ENCODE measurements at regions not wholly inside any gene's neighbourhood (a gene's known extent, or its start where the extent isn't known, plus 50 kb on each side); places are given as distances from the start of the nearest gene placed in this dataset.

- Histone ChIP-seq H3K4me2 (ENCODE audit: low read length) (no peak overlapping the region), H3F3A (ENCODE audit: insufficient read depth, low read length) (no peaks in the 10 kb centered on the region), H3K9me2 (ENCODE audit: low read depth, low read length) (no peaks in the 10 kb centered on the region), H3K27ac (ENCODE audit: low read depth, low read length, poor library complexity, severe bottlenecking) (no peak overlapping the region), H4K20me1 (ENCODE audit: insufficient read depth, low read length) (no peaks in the 10 kb centered on the region), H2AFZ (ENCODE audit: low read length) (no peak overlapping the region), H3K36me3 (ENCODE audit: insufficient read depth, low read length) (no peaks in the 10 kb centered on the region), H3K9ac (ENCODE audit: low read length) (no peak overlapping the region), H3K4me3 (ENCODE audit: low read depth, low read length, poor library complexity, severe bottlenecking) (no peak overlapping the region), H3K27me3 (ENCODE audit: insufficient read depth, low read length) (no peaks in the 10 kb centered on the region), H3K4me1 (ENCODE audit: insufficient read depth, low read length, severe bottlenecking) (no peaks in the 10 kb centered on the region), H3K79me2 (ENCODE audit: insufficient read depth, low read length) (no peaks in the 10 kb centered on the region), H3K9me3 (ENCODE audit: low read length) (no peaks in the 10 kb centered on the region)
- TF ChIP-seq EZH2 (IDR thresholded peaks at IDR 0.05; ENCODE audit: borderline replicate concordance, low read length) (no peak), CTCF (IDR thresholded peaks at IDR 0.05; ENCODE audit: low read length) (no peak)
Measured at GRCh38 chr16:25637236-25637635, 54.5 kb upstream of the HS3ST4 start.

- no peaks in the 10 kb centered on the region for H3K4me1 ChIP-seq (ENCODE audit: insufficient read depth, low read length, severe bottlenecking)
- H4K20me1 ChIP-seq (ENCODE audit: insufficient read depth, low read length), result no peaks in the 10 kb centered on the region
Measured at GRCh38 chr16:25636662-25637061, 55.1 kb upstream of the HS3ST4 start.

GRCh38 chr16:25635454-25635853, 56.3 kb upstream of the HS3ST4 start:
- Histone ChIP-seq H3K79me2 (ENCODE audit: insufficient read depth, low read length) (no peaks in the 10 kb centered on the region), H3K36me3 (ENCODE audit: insufficient read depth, low read length) (no peaks in the 10 kb centered on the region), H3K9me2 (ENCODE audit: low read depth, low read length) (no peaks in the 10 kb centered on the region), H3K9ac (ENCODE audit: low read length) (no peak overlapping the region), H3F3A (ENCODE audit: insufficient read depth, low read length) (no peaks in the 10 kb centered on the region), H3K27me3 (ENCODE audit: insufficient read depth, low read length) (no peaks in the 10 kb centered on the region), H3K4me2 (ENCODE audit: low read length) (no peak overlapping the region), H3K4me1 (ENCODE audit: insufficient read depth, low read length, severe bottlenecking) (no peaks in the 10 kb centered on the region), H4K20me1 (ENCODE audit: insufficient read depth, low read length) (no peaks in the 10 kb centered on the region), H3K27ac (ENCODE audit: low read depth, low read length, poor library complexity, severe bottlenecking) (no peak overlapping the region), H3K4me3 (ENCODE audit: low read depth, low read length, poor library complexity, severe bottlenecking) (no peak overlapping the region), H3K9me3 (ENCODE audit: low read length) (no peaks in the 10 kb centered on the region), H2AFZ (ENCODE audit: low read length) (no peak overlapping the region)
- TF ChIP-seq CTCF (IDR thresholded peaks at IDR 0.05; ENCODE audit: low read length) (no peak), EZH2 (IDR thresholded peaks at IDR 0.05; ENCODE audit: borderline replicate concordance, low read length) (no peak)

More at GRCh38 chr16:25636662-25637061, 55.1 kb upstream of the HS3ST4 start:
- no peak overlapping the region for H2AFZ ChIP-seq (ENCODE audit: low read length)
- H3K4me3 ChIP-seq (ENCODE audit: low read depth, low read length, poor library complexity, severe bottlenecking), result no peak overlapping the region
- H3F3A ChIP-seq (ENCODE audit: insufficient read depth, low read length), result no peaks in the 10 kb centered on the region
- no peak overlapping the region for H3K4me2 ChIP-seq (ENCODE audit: low read length)
- no peaks in the 10 kb centered on the region for H3K9me3 ChIP-seq (ENCODE audit: low read length)
- H3K9ac ChIP-seq (ENCODE audit: low read length), result no peak overlapping the region
- TF ChIP-seq EZH2 (IDR thresholded peaks at IDR 0.05; ENCODE audit: borderline replicate concordance, low read length), result no peak
- TF ChIP-seq CTCF (IDR thresholded peaks at IDR 0.05; ENCODE audit: low read length), result no peak
- H3K27ac ChIP-seq (ENCODE audit: low read depth, low read length, poor library complexity, severe bottlenecking), result no peak overlapping the region
- H3K9me2 ChIP-seq (ENCODE audit: low read depth, low read length), result no peaks in the 10 kb centered on the region
- no peaks in the 10 kb centered on the region for H3K36me3 ChIP-seq (ENCODE audit: insufficient read depth, low read length)
- H3K27me3 ChIP-seq (ENCODE audit: insufficient read depth, low read length), result no peaks in the 10 kb centered on the region
- H3K79me2 ChIP-seq (ENCODE audit: insufficient read depth, low read length), result no peaks in the 10 kb centered on the region
